ENCODE measurements at regions not wholly inside any gene's neighbourhood (a gene's known extent, or its start where the extent isn't known, plus 50 kb on each side); places are given as distances from the start of the nearest gene placed in this dataset.

DNA sequence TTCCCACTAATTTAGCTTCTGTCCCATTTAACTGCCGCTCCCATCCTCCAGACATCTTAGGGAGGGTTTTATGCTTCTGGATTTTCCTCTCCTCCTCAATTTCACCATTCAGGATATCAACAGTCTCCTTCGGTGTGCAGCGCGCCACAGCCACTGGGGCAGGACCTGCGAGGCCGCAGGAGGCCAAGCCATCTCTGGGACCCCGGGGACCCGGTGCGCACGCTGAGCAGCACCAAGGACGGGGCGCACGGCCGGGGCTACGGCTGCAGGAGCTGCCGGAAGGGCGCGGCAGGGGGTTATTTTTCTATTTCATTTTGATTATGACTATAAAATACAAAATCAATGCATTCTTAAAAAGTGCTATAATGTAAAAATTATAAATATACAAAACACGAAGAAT, 1238.4 kb upstream of the NCAM2 start:
- no peak overlapping the region for H3K27ac Mint-ChIP-seq
- H3K36me3 Mint-ChIP-seq (ENCODE audit: low read depth), result no peaks in the 10 kb centered on the region
- no peaks in the 10 kb centered on the region for H3K9me3 ChIP-seq (ENCODE audit: control insufficient read depth, low read length)
- no peaks in the 10 kb centered on the region for H3K4me1 Mint-ChIP-seq
- WGBS, 2 experiments (ENCODE audit: insufficient coverage in 1 of 2, insufficient read length in 1 of 2), result 80 to 96% methylated on average over 1 to 17 of the region's 19 CpGs
- no peak overlapping the region for H3K4me3 ChIP-seq (ENCODE audit: low read length)
- H3K27ac ChIP-seq (ENCODE audit: low read depth, low read length), result no peak overlapping the region
- H3K9me3 Mint-ChIP-seq, result no peaks in the 10 kb centered on the region
- no peaks in the 10 kb centered on the region for H3K27me3 Mint-ChIP-seq (ENCODE audit: insufficient read depth)
- no peaks in the 10 kb centered on the region for H3K27me3 ChIP-seq (ENCODE audit: control insufficient read depth, insufficient read depth, low read length, poor library complexity, severe bottlenecking)
- TF ChIP-seq, protein P1, sequence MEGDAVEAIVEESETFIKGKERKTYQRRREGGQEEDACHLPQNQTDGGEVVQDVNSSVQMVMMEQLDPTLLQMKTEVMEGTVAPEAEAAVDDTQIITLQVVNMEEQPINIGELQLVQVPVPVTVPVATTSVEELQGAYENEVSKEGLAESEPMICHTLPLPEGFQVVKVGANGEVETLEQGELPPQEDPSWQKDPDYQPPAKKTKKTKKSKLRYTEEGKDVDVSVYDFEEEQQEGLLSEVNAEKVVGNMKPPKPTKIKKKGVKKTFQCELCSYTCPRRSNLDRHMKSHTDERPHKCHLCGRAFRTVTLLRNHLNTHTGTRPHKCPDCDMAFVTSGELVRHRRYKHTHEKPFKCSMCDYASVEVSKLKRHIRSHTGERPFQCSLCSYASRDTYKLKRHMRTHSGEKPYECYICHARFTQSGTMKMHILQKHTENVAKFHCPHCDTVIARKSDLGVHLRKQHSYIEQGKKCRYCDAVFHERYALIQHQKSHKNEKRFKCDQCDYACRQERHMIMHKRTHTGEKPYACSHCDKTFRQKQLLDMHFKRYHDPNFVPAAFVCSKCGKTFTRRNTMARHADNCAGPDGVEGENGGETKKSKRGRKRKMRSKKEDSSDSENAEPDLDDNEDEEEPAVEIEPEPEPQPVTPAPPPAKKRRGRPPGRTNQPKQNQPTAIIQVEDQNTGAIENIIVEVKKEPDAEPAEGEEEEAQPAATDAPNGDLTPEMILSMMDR (conservative IDR thresholded peaks at IDR 0.05), result no peak
- no peaks in the 10 kb centered on the region for H3K36me3 ChIP-seq (ENCODE audit: control insufficient read depth, insufficient read depth, low read length)
- H3K4me1 ChIP-seq (ENCODE audit: control insufficient read depth, insufficient read depth, low read length), result no peaks in the 10 kb centered on the region
- DNase-seq, result no peak
- no peak overlapping the region for H3K4me3 Mint-ChIP-seq
- no peak overlapping the region for H3K9ac ChIP-seq (ENCODE audit: extremely low read depth, low read length, poor library complexity, severe bottlenecking)

DNA sequence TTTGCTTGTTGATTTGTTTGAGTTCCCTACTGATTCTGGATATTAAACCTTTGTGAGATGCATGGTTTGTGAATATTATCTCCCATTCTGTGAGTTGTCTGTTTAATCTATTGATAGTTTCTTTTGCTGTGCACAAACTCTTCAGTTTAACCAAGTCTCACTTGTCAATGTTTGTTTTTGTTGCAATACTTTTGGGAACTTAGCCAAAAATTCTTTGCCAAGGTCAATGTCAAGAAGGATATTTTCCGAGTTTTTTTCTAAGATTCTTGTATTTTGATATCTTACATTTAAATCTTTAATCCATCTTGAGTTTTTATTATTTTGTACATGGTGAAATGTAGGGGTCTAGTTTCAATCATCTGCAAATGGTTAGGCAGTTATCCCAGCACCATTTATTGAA, 1230.7 kb upstream of the NCAM2 start:
- H3K4me1 Mint-ChIP-seq, result no peaks in the 10 kb centered on the region
- no peaks in the 10 kb centered on the region for H3K36me3 ChIP-seq (ENCODE audit: control insufficient read depth, insufficient read depth, low read length)
- H3K27ac Mint-ChIP-seq, result no peak overlapping the region
- no peak overlapping the region for H3K4me3 Mint-ChIP-seq
- WGBS, 2 experiments (ENCODE audit: insufficient coverage in 1 of 2, insufficient read length in 1 of 2), result 71% methylated on average over 1 of the region's 1 CpG; no CpG with 5 or more reads in 1 of the 2 experiments
- peaks cover 4% of the 10 kb centered on the region for H3K9me3 ChIP-seq (ENCODE audit: control insufficient read depth, low read length)
- H3K27me3 Mint-ChIP-seq (ENCODE audit: insufficient read depth), result no peaks in the 10 kb centered on the region
- no peaks in the 10 kb centered on the region for H3K9me3 Mint-ChIP-seq
- TF ChIP-seq, protein P1 (conservative IDR thresholded peaks at IDR 0.05), result no peak
- DNase-seq, result no peak
- H3K36me3 Mint-ChIP-seq (ENCODE audit: low read depth), result no peaks in the 10 kb centered on the region
- no peaks in the 10 kb centered on the region for H3K4me1 ChIP-seq (ENCODE audit: control insufficient read depth, insufficient read depth, low read length)
- no peak overlapping the region for H3K27ac ChIP-seq (ENCODE audit: low read depth, low read length)
- H3K9ac ChIP-seq (ENCODE audit: extremely low read depth, low read length, poor library complexity, severe bottlenecking), result no peak overlapping the region
- H3K27me3 ChIP-seq (ENCODE audit: control insufficient read depth, insufficient read depth, low read length, poor library complexity, severe bottlenecking), result no peaks in the 10 kb centered on the region
- H3K4me3 ChIP-seq (ENCODE audit: low read length), result no peak overlapping the region

DNA sequence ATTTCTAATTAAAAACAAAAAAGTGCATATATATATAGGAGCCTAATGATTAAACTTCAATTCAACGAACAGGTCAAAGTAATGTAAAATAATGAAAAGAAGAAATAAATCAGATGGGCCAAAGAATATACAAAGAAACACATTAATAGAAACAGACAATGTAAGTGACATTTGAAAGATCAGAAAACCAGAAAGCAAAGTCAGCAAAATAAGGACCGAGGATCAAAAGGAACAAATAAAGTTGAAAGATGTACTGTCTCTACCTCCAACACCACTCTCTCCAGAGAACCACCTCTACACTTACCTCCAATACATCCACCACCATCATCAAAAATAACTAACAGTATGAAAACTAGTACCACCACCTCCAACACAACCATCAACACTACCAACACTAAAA, 1226.3 kb upstream of the NCAM2 start:
- H3K4me1 Mint-ChIP-seq, result no peaks in the 10 kb centered on the region
- Histone ChIP-seq H3K9me3 (ENCODE audit: control insufficient read depth, low read length) (peaks cover 2% of the 10 kb centered on the region), H3K27me3 (ENCODE audit: control insufficient read depth, insufficient read depth, low read length, poor library complexity, severe bottlenecking) (no peaks in the 10 kb centered on the region), H3K27ac (ENCODE audit: low read depth, low read length) (no peak overlapping the region), H3K36me3 (ENCODE audit: control insufficient read depth, insufficient read depth, low read length) (no peaks in the 10 kb centered on the region), H3K9ac (ENCODE audit: extremely low read depth, low read length, poor library complexity, severe bottlenecking) (no peak overlapping the region), H3K4me1 (ENCODE audit: control insufficient read depth, insufficient read depth, low read length) (no peaks in the 10 kb centered on the region), H3K4me3 (ENCODE audit: low read length) (no peak overlapping the region)
- DNase-seq, result no peak
- H3K36me3 Mint-ChIP-seq (ENCODE audit: low read depth), result no peaks in the 10 kb centered on the region
- no peak overlapping the region for H3K27ac Mint-ChIP-seq
- WGBS, 2 experiments (ENCODE audit: insufficient coverage in 1 of 2, insufficient read length in 1 of 2), result 95% methylated on average over 1 of the region's 2 CpGs; no CpG with 5 or more reads in 1 of the 2 experiments
- TF ChIP-seq, protein P1 (conservative IDR thresholded peaks at IDR 0.05), result no peak
- H3K27me3 Mint-ChIP-seq (ENCODE audit: insufficient read depth), result no peaks in the 10 kb centered on the region
- H3K9me3 Mint-ChIP-seq, result no peaks in the 10 kb centered on the region
- H3K4me3 Mint-ChIP-seq, result no peak overlapping the region

All from endodermal cell (in vitro differentiated cells).